K562 (cell line): ENCODE measurements at regions not wholly inside any gene's neighbourhood (a gene's known extent, or its start where the extent isn't known, plus 50 kb on each side); places are given as distances from the start of the nearest gene placed in this dataset.
A peak's percentile ranks its signal among the peaks of the same experiment; 100 is the strongest.

Experiments used
- CREB3L1 ChIP-seq: fragments of 450-650 bp; IDR thresholded peaks from 2 replicates; pipeline ENCODE4 v1.6.1; 2014; ENCODE audit warnings: low read depth, mild to moderate bottlenecking, moderate library complexity, borderline replicate concordance
- HEY1 ChIP-seq: fragments of 250-450 bp; sonication (Bioruptor Pico); IDR thresholded peaks from 2 replicates; pipeline ENCODE4 v1.5.0; 2020; ENCODE audit warnings: mild to moderate bottlenecking, moderate library complexity, borderline replicate concordance
- HMG20B ChIP-seq: fragments of 250-450 bp; sonication (Bioruptor Pico); IDR thresholded peaks from 2 replicates; pipeline ENCODE4 v1.5.0; 2021; ENCODE audit warnings: mild to moderate bottlenecking
- NFRKB ChIP-seq: fragments of 450-650 bp; IDR thresholded peaks from 2 replicates; pipeline ENCODE4 v1.6.1; 2016; ENCODE audit warnings: low read depth
- PHF21A ChIP-seq: fragments of 450-650 bp; IDR thresholded peaks from 2 replicates; pipeline ENCODE4 v1.6.1; 2017; ENCODE audit warnings: low read depth, borderline replicate concordance
- PML ChIP-seq: IDR thresholded peaks from 2 replicates; pipeline ENCODE4 v1.6.1; 2012; ENCODE audit warnings: low read length, inconsistent platforms
- POLR2H ChIP-seq: IDR thresholded peaks from 2 replicates; pipeline ENCODE4 v1.6.1; 2016; ENCODE audit warnings: missing genetic modification characterization, low read depth, mild to moderate bottlenecking, control low read depth, missing compliant biosample characterization, moderate library complexity
- PRPF4 ChIP-seq: fragments of 200-400 bp; formaldehyde crosslinking; IDR thresholded peaks from one replicate; pipeline ENCODE4 v1.6.1; 2017; ENCODE audit warnings: low read length, low read depth, mild to moderate bottlenecking; ENCODE audit not compliant: insufficient read depth, poor library complexity, severe bottlenecking
- REST ChIP-seq, 2 experiments: fragments of 450-650 bp; formaldehyde crosslinking in 1 of 2; IDR thresholded peaks; 2 replicates each; pipeline versions ENCODE4 v1.4.0 to v1.6.1; 2014 to 2020; ENCODE audit warnings: mild to moderate bottlenecking in 2 of 2, borderline replicate concordance in 1 of 2, low read depth in 1 of 2
- SFPQ ChIP-seq: fragments of 200-400 bp; formaldehyde crosslinking; IDR thresholded peaks from 2 replicates; pipeline ENCODE4 v1.6.1; 2017; ENCODE audit warnings: mild to moderate bottlenecking, low read depth, low read length, moderate library complexity
- SNRNP70 ChIP-seq: fragments of 200-400 bp; formaldehyde crosslinking; optimal IDR thresholded peaks from 2 replicates; pipeline ENCODE3; 2017; ENCODE audit warnings: low read depth, low read length
- ZNF583 ChIP-seq: fragments of 250-450 bp; sonication (Bioruptor Pico); IDR thresholded peaks from 2 replicates; pipeline ENCODE4 v1.4.0; 2020
- TF ChIP-seq, protein P1 (sequence below), 2 experiments: fragments of 450-650 bp; conservative IDR thresholded peaks; 2 replicates each; pipeline ENCODE4 v1.6.1; 2017; ENCODE audit warnings: mild to moderate bottlenecking in 2 of 2, moderate library complexity in 2 of 2

GRCh38 chr1:8122477-8123407 lies 96.6 kb upstream of the ERRFI1 start (continued):
- no peak for TF ChIP-seq CREB3L1
- no peak for TF ChIP-seq SFPQ
- peak; percentile 98 for TF ChIP-seq ZNF583 (CRISPR knock-in tag)
- no peak for TF ChIP-seq HMG20B (CRISPR knock-in tag)
- TF ChIP-seq SNRNP70 = no peak
- no peak for TF ChIP-seq HEY1
- no peak for TF ChIP-seq POLR2H (tag)
- TF ChIP-seq PRPF4 = no peak
- TF ChIP-seq PHF21A = no peak
- TF ChIP-seq NFRKB = peak; percentile 88
- TF ChIP-seq, protein P1, sequence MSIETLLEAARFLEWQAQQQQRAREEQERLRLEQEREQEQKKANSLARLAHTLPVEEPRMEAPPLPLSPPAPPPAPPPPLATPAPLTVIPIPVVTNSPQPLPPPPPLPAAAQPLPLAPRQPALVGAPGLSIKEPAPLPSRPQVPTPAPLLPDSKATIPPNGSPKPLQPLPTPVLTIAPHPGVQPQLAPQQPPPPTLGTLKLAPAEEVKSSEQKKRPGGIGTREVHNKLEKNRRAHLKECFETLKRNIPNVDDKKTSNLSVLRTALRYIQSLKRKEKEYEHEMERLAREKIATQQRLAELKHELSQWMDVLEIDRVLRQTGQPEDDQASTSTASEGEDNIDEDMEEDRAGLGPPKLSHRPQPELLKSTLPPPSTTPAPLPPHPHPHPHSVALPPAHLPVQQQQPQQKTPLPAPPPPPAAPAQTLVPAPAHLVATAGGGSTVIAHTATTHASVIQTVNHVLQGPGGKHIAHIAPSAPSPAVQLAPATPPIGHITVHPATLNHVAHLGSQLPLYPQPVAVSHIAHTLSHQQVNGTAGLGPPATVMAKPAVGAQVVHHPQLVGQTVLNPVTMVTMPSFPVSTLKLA (conservative IDR thresholded peaks at IDR 0.05) = peak; percentile 31 to 61; a peak in 3 of 4 replicates
- 0 out of 2 replicates have a peak, but pooled peaks have one; percentile 39 for TF ChIP-seq PML
- no peak for TF ChIP-seq REST (IDR thresholded peaks at IDR 0.05; ENCODE audit: borderline replicate concordance)
- peak; percentile 59; the same call in 1 of the 2 replicates for TF ChIP-seq REST (CRISPR knock-in tag; IDR thresholded peaks at IDR 0.05; ENCODE audit: low read depth)
